Right cardiac atrium (tissue), 5 donors: ENCODE measurements at regions not wholly inside any gene's neighbourhood (a gene's known extent, or its start where the extent isn't known, plus 50 kb on each side); places are given as distances from the start of the nearest gene placed in this dataset.
A peak's percentile ranks its signal among the peaks of the same experiment; 100 is the strongest.

Experiments
- ATAC-seq, 2 donors: fragments of 200-7000 bp; cut with Tn5 transposase; one replicate each; pipeline versions ENCODE4 v1.8.0 to v1.9.1; 2020; ENCODE audit warnings: moderate library complexity in 2 of 2, mild to moderate bottlenecking in 1 of 2
- DNase-seq, 3 donors: peaks; one replicate each; pipeline ENCODE4 v3.0.0-alpha.2; 2020
- H3K27ac ChIP-seq: one replicate; pipeline ENCODE4 v1.5.1; 2013; ENCODE audit warnings: mild to moderate bottlenecking, low read length, control low read depth, moderate library complexity
- H3K27me3 ChIP-seq: one replicate; pipeline ENCODE4 v1.6.1; 2013; ENCODE audit not compliant: control insufficient read depth, insufficient read depth
- H3K4me1 ChIP-seq: one replicate; pipeline ENCODE4 v1.6.1; 2013; ENCODE audit warnings: low read length; ENCODE audit not compliant: control insufficient read depth, insufficient read depth
- H3K4me3 ChIP-seq: one replicate; pipeline ENCODE4 v1.5.1; 2013; ENCODE audit warnings: low read length, control low read depth
- H3K9me3 ChIP-seq: one replicate; pipeline ENCODE4 v1.6.1; 2013; ENCODE audit warnings: low read length; ENCODE audit not compliant: control insufficient read depth
- WGBS: extraction: QIAGEN DNeasy Blood & Tissue Kit; methylation state at CpG from one replicate; pipeline ENCODE4 v1.1.7; 2013; 5-methylcytosine and 5-hydroxymethylcytosine counted together
- intact Hi-C, 4 donors: fragments of 100-400 bp; cut with DNase I; formaldehyde crosslinking; loops; one replicate each; pipeline versions ENCODE4 v1.11.0 to v1.14.0; 2022 to 2023
- donor health status: healthy with polysubstance abuse.
- donor health status: DM: no; HTN: yes; CAD: no.
- donor health status: DM: no; HTN: no; CAD: no.
- donor health status: DM: no; HTN: yes; CAD: no; lungs with severe emphysema.
- donor health status: DM: yes; HTN: yes; CAD: no.

DNA sequence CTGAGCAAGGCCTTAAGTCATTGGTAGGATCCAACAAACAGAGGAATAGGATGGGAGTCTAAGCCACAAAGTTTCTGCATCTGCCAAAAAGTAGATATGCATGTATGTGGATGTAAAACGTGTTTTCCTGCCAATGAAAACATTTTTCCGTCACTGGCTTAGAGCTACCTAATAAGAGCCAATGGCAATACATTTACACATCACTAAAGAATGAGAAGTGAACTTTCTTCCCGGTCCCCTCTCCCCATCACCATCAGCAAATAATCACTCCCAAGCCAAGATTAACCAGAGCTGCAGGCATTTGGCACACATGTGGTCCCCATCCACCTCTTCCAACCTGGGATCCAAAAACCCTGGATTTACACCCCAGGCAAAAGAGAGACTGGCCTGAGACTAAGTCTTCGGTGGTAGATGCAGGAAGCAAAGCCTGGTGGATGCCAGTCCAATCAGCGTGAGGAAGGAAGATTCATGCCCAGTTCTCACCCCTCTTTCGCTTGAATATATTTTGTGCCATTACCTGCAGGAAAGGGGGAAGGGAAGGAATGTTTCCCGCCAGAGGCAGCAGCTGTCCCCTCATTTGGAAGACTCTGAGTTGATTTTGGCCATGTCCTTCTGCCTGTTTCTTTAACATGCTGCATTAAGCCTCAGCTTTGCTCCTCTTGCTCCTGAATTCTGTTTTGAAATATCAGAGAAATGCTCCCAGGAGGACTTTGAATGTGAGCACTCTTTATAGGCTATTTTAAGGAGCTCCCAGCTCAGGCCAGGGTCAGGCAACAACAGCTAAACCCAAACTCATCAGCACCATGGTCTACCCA, 131.4 kb downstream of the CHIC2 start:
- H3K4me3 ChIP-seq, result no peak overlapping the region
- H3K9me3 ChIP-seq, result no peaks in the 10 kb centered on the region
- intact Hi-C loops, result loop anchor here in 2 of 4 donors (5.0 to 10.0 kb wide), 2 partner anchors 132 to 284 kb away; partner anchors contain the start of gene CHIC2 (in 1 of the 2)
- DNase-seq (no peak), ATAC-seq (peak; percentile 34 to 57)
- no peaks in the 10 kb centered on the region for H3K4me1 ChIP-seq
- no peaks in the 10 kb centered on the region for H3K27me3 ChIP-seq
- 55% methylated on average over 7 of the region's 7 CpGs for WGBS
- no peak overlapping the region for H3K27ac ChIP-seq

DNA sequence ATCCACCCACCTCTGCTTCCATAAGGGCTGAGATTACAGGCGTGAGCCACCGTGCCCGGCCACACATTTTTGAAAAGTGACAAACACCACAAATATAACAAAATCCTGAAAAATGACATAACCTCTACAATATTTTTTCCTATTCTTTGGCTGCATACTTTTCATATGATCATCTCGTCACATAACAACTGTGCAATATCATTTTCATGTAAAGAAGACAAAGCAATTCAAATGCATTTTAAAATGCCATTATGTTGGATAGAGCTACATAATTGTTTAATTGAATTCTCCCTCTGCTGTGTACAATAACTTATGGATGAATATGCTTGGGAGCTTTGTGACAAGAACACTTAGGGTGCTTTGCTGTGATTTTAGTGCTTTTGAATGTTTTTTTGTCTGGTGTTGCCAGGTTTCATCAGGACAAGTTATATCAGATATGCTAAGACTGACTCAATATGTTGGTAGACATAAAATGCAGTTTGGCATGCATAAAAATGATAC, 132.9 kb downstream of the CHIC2 start:
- DNase-seq (no peak), ATAC-seq (no peak)
- H3K27me3 ChIP-seq, result no peaks in the 10 kb centered on the region
- H3K4me1 ChIP-seq, result no peaks in the 10 kb centered on the region
- no peaks in the 10 kb centered on the region for H3K9me3 ChIP-seq
- no peak overlapping the region for H3K4me3 ChIP-seq
- 82% methylated on average over 4 of the region's 4 CpGs for WGBS
- H3K27ac ChIP-seq, result no peak overlapping the region
- intact Hi-C loops, result loop anchor here in 2 of 4 donors (2.0 to 10.0 kb wide), 3 partner anchors 133 to 286 kb away; partner anchors contain the start of gene CHIC2 (in 1 of the 2)

DNA sequence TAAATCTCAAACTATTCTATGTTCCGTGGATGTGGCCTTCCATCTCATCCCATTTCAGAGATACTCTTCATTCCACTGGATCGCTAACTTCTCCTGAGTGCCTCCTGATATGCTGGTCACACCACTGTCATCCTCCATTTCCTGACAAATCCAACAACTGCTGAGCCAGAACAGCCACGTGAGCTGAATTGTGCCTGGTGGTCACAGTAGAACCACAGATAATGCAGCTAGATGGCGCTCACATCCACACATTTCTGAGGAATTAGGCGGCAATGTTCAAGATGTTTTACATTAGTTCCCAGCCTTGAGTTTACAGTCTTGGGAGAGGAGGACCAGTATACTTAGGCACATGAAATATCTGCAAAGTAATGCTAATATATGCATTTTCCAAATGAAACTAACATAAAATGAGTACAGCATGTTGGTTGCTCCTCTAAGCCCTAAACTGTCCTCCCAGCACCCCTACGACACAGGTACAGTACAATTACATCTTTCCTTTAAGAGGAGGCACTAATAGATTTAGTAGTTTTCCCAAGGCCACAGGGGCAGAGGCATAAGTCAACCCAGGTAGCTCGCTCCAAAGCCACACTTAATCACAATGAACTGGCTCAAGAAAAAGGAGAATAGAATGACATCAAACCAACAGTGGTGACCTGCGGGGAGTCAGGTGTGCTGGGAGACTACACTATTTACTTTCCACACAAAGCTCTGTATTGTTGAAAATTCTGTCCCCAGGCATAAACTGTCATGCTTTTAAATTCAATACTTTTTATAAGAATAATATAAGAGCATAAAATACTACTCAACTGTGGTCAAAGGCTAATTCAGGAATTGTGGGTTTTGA, 134.2 kb downstream of the CHIC2 start:
- H3K9me3 ChIP-seq, result no peaks in the 10 kb centered on the region
- no peaks in the 10 kb centered on the region for H3K27me3 ChIP-seq
- intact Hi-C loops, result loop anchor here in 2 of 4 donors (2.0 to 10.0 kb wide), 4 partner anchors 135 to 302 kb away; partner anchors contain the start of gene CHIC2 (in 1 of the 2)
- no peaks in the 10 kb centered on the region for H3K4me1 ChIP-seq
- DNase-seq (peak; percentile 77 to 85 (median 78)), ATAC-seq (peak; percentile 89 to 92)
- H3K4me3 ChIP-seq, result no peak overlapping the region
- no peak overlapping the region for H3K27ac ChIP-seq
- WGBS, result 37% methylated on average over 8 of the region's 8 CpGs

DNA sequence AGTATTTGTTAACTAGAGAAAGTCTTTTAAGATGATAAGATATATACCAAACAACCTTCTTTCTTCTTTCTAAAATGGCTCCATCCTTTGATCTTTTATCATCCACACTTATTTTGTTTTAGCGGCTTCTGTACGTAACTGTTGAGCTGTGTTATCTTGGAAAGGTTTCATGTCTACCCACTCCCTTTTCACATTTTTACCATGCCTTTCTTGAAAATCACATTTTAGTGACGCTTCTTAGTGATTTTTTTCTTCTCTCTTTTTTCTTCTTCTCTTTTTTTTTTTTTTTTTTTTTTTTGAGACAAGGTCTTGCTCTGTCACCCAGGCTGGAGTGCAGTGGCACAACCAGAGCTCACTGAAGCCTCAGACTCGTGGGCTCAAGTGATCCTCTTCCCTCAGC, 135.1 kb downstream of the CHIC2 start:
- DNase-seq (no peak), ATAC-seq (no peak)
- Histone ChIP-seq H3K27ac (no peak overlapping the region), H3K9me3 (no peaks in the 10 kb centered on the region), H3K4me1 (no peaks in the 10 kb centered on the region), H3K4me3 (no peak overlapping the region), H3K27me3 (no peaks in the 10 kb centered on the region)
- 77% methylated on average over 4 of the region's 4 CpGs for WGBS
- intact Hi-C loops, result loop anchor here in 1 of 4 donors (5.0 kb wide), 1 partner anchor 303 kb away; no protein-coding TSS in a partner anchor

DNA sequence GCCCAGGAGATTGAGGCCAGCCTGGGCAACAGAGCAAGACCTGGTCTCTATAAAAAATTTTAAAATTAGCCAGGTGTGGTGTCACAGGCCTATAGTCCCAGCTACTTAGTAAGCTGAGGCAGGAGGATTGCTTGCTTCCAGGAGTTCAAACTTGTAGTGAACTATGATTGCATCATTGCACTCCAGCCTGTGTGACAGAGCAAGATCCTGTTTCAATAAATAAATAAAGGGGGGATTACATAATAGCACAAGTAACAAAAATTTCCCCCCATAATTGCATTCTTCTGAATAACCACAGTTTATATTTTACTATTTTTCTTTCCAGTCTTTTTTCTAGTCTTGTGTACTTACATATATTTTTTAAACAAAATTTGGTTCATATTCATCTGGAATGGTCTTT, 135.6 kb downstream of the CHIC2 start:
- Histone ChIP-seq H3K4me1 (no peaks in the 10 kb centered on the region), H3K27ac (no peak overlapping the region), H3K27me3 (no peaks in the 10 kb centered on the region), H3K9me3 (no peaks in the 10 kb centered on the region), H3K4me3 (no peak overlapping the region)
- ATAC-seq (no peak), DNase-seq (no peak)
- intact Hi-C loops, result loop anchor here in 1 of 4 donors (5.0 kb wide), 1 partner anchor 303 kb away; no protein-coding TSS in a partner anchor

DNA sequence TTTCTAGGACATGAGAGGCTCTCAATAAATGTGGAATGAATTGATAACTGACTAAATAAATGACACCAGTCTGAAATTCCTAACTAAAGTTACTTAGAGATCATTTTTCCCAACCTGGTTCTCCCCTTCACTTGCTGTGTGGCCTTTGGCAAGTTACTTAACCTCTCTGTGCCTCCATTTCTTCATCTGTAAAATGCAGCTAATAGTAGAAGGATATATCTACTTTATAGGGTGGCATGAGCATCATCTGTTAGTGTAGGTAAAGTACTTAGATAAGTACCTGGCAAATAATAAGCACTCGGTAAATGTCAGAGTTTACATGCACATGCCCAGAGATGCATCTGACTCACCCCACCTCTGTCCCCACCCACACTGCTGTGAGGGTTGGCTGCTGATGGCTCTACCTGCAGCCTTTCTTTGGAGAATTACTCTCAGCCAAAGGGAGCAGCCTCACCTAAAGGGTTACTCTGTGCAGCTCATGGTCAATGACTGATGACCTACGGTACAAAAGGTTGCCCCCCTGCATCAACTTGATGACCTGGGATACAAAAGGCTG, 139.3 kb downstream of the CHIC2 start:
- DNase-seq (no peak), ATAC-seq (no peak)
- intact Hi-C loops, result loop anchor here in 1 of 4 donors (5.0 kb wide), 1 partner anchor 307 kb away; no protein-coding TSS in a partner anchor
- no peaks in the 10 kb centered on the region for H3K9me3 ChIP-seq
- H3K27ac ChIP-seq, result no peak overlapping the region
- no peaks in the 10 kb centered on the region for H3K27me3 ChIP-seq
- H3K4me3 ChIP-seq, result no peak overlapping the region
- 94% methylated on average over 2 of the region's 2 CpGs for WGBS
- H3K4me1 ChIP-seq, result no peaks in the 10 kb centered on the region

DNA sequence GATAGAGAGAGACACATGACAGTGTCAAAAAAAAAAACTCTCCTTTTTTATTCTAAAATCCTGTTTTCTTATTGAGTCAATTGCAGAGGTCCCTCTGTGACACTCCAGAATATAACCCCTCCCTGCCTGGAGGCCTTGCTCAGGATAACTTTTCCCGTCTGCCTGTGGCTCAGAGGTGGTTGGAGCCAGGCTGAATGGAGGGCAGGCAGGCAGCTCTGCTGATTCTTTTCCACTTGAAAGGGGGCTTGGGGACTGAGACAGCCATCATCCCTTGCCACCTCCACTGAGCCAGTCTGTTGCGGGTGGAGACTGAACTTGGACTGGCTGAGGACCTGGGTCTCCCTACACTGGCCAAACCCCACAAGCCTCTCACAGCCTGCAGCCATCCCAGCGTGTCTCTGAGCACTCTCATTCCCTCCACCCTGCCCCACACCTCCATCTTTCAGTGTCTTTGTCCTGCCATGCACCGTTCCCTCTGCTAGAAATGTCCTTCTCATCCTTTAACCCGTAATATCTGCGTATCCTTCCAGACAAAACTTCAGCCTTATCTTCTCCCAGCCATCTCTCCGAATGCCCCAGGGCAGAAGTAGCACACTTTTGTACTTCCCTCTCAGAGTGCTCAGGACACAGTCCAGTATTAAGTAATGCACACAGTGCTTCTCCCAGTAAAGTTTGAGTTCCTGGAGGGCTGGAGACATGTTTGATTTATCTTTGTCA, 139.9 kb downstream of the CHIC2 start:
- no peaks in the 10 kb centered on the region for H3K27me3 ChIP-seq
- H3K27ac ChIP-seq, result no peak overlapping the region
- no peaks in the 10 kb centered on the region for H3K9me3 ChIP-seq
- H3K4me3 ChIP-seq, result no peak overlapping the region
- H3K4me1 ChIP-seq, result no peaks in the 10 kb centered on the region
- no peak for DNase-seq
- 84% methylated on average over 7 of the region's 7 CpGs for WGBS
- ATAC-seq, result no peak
- intact Hi-C loops, result loop anchor here in 1 of 4 donors (5.0 kb wide), 1 partner anchor 308 kb away; no protein-coding TSS in a partner anchor

DNA sequence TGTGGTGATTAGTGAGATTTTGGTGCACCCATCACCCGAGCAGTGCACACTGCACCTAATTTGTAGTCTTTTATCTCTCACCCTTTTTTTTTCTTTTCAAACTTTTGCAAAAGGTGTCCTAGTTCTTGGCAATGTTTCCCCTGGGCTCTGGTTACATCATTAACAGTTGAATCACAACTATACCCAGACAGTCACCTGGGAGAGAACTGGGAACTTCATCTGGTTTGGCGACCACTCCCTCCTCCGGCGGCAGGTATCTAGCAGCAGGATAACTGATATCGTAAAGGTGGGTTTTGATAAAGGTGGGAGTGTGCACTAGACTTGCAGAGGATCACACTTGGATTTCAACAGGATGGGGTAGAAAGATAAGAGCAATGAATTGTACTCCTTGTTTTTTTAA, 140.5 kb downstream of the CHIC2 start:
- H3K27me3 ChIP-seq, result no peaks in the 10 kb centered on the region
- no peak overlapping the region for H3K4me3 ChIP-seq
- DNase-seq (no peak), ATAC-seq (no peak)
- no peaks in the 10 kb centered on the region for H3K4me1 ChIP-seq
- intact Hi-C loops, result no loop called here
- no peak overlapping the region for H3K27ac ChIP-seq
- WGBS, result 83% methylated on average over 5 of the region's 5 CpGs
- no peaks in the 10 kb centered on the region for H3K9me3 ChIP-seq

DNA sequence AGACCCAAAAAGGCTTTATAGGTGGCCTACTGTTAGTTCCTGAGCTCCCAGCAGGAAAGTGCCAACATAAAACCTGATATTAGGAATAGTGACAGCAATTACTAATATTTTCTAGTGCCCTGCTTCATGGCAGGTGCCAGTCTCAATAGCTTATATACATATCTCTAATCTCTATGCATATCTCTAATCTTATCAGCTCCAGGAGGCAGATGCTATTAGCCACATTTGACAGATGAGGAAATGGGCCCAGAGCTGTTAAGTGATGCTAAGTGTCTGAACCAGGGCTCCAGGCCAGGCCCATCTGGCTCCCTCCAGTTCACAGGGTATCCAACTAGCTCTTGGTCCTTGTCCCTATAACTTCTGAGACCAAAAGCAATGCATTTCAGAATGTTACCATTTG, 142.5 kb downstream of the CHIC2 start:
- no peaks in the 10 kb centered on the region for H3K4me1 ChIP-seq
- ATAC-seq (no peak), DNase-seq (no peak)
- intact Hi-C loops, result no loop called here
- no peak overlapping the region for H3K27ac ChIP-seq
- no peaks in the 10 kb centered on the region for H3K9me3 ChIP-seq
- no peak overlapping the region for H3K4me3 ChIP-seq
- H3K27me3 ChIP-seq, result no peaks in the 10 kb centered on the region

DNA sequence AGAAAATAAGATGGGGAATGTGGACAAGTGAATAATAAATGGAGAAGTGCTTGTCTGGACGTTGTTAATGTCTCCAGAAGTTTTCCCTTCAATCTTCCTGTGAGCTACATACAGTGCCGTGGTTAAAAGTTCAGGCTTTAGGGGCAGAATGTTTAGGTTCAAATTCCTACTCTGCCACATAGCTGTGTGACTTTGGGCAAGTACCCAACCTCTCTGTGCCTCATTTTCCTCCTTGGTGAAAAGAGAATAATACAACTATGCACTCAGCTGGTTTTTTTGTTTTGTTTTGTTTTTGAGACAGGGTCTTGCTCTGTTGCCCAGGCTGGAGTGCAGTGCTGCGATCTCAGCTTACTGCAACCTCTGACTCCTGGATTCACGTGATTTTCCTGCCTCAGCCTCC, 143.5 kb downstream of the CHIC2 start:
- Histone ChIP-seq H3K27me3 (no peaks in the 10 kb centered on the region), H3K9me3 (no peaks in the 10 kb centered on the region), H3K4me1 (no peaks in the 10 kb centered on the region), H3K4me3 (no peak overlapping the region), H3K27ac (no peak overlapping the region)
- no peak for DNase-seq
- no peak for ATAC-seq
- 89% methylated on average over 4 of the region's 4 CpGs for WGBS
- intact Hi-C loops, result no loop called here
